ENCODE measurements at regions not wholly inside any gene's neighbourhood (a gene's known extent, or its start where the extent isn't known, plus 50 kb on each side); places are given as distances from the start of the nearest gene placed in this dataset.
"Not testable (repeated sequence)": the region's sequence is repeated elsewhere in the genome, so short reads cannot be mapped to it uniquely, and the experiment has no call there.

DNA sequence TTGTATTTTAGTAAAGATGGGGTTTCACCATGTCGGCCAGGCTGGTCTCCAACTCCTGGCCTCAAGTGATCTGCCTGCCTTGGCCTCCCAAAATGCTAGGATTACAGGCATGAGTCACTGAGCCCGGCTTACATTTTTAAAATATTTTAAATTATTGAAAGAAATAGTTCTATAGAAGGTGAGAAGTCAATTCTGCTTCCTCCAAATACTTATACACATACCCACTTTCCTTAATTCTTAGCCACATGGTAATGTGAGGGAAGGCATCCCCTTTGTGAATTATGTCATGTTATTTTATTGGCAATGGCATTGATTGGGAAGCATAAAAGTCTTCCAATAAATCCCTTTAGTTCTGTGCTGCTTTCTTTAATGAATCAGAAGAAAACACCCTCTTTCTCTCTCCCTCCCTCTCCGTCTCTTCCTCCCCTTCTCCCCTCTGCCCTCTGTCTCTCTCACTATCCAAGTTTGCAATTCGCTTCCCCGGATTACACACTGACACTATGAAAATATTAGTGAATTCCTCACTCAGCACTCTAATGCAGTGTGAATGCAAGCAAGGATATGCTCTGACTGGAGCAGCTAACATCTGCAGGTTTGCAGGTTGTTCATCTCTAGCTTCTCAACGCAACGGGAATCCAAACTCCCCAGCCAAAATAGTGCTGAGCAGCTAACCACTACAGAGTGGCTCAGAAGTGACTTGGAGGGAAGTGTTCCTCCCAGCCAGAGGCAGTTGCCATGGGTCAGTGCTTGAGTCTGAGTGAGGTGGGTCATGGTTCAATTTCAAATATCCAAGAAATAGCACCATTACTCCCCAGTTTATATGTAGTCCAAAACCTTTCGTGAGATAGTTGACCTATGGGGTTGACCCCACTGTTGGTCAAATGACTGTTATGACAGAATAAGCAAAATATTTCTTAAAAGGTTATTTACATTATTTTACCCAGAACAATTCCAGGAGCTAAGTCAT lies 77.8 kb upstream of the CD55 start:
- ATAC-seq, result no peak

DNA sequence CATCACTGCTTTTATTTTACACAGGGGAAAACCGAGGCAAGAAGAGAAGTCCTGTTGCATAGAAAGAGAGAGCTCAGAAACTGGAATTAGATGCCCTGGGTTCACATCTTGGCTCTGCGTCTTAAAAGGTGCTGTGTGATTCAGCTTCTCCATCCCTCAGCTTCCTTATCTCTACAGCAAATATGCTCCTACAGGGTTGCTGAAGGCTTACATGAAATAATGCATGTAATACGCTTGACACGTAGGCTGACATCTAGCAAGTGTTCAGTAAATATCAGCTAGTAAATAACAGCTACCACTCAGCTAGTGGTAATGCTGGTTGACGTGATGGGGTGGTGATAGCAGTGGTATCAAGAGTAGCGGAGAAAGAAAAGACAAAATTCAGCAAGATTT lies 77.1 kb upstream of the CD55 start:
- ATAC-seq, result no peak

DNA sequence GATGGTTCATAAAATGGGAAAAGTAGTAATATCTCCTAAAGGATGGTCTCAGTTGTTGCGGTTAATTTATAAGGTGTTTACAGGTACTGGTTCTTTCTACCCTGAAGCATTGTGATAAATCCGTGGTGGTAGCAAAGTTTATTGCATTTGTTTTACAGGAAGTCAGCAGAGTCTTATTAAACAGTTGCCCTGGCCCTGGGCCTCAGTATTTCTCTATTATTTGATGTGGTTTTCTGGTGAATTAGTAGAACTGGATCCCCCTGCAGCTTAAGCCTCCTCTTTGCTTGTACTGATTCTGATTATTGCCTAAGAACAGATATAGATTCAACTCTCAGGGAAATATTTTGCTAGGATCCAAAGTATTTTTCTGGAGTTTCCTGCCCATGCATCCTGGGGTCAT lies 76.4 kb upstream of the CD55 start:
- no peak for ATAC-seq

DNA sequence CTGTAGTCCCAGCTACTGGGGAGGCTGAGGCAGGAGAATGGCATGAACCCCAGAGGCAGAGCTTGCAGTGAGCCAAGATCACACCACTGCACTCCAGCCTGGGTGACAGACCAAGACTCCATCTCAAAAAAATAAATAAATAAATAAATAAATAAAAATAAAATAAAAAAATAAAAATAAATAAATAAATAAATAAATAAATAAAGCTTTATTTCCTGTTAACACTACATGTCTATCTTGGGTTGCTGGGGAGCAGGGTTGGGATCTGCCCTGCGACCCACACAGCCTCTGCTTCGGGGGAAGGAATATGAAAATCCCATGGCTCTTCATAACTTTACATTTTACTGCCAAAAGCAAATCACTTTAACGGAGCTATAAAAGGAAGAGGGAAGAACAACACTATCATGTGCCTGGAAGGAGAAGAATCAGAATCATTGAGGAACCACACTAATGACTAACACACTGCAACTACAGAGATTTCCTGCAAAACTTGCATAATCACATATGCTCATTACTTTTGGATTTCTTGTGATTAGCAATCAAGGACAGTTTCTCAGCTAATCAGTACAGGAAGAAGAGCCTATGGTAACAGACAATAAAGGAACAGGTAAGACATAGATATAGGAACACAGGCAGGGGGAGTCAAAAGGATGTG lies 72.8 kb upstream of the CD55 start:
- ATAC-seq, result peak; percentile 59

DNA sequence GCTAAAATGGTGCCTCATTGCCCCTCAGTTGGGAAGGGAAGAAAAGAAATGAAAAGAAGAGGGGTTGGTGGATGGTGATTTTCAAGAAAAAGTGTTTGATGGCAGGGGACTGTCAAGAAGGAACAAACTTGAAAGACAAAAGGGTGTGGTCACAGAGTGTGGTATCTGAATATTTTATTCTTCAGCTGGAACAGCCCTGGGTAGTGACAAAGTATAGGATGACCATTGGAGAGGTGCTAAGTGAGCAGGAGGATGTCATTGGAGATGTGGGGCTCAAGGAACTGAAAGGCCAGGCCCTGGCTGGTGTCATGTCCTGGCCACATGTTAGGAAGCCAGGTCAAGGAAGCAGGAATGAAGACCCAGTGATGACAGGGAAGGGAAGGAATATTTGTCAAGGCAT lies 71.0 kb upstream of the CD55 start:
- ATAC-seq, result no peak

DNA sequence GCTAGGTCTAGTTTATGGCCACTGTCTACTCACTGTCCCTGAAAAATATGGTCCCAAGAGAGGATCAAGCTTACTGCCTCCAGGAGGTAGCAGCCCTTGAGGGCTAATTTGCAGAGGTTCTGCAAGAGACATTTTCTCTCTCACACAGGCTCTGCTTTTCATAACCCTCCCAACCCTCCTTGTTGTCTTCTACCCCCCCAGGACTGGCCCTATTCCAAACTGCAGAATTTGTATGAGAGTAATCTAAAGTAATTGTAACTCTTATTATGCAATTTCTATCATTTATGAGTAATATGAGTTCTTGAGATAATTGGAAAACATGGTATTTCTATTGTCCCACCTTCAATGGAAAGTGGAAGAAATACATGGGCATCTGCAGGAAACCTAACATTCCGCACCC lies 70.4 kb upstream of the CD55 start:
- ATAC-seq, result no peak

DNA sequence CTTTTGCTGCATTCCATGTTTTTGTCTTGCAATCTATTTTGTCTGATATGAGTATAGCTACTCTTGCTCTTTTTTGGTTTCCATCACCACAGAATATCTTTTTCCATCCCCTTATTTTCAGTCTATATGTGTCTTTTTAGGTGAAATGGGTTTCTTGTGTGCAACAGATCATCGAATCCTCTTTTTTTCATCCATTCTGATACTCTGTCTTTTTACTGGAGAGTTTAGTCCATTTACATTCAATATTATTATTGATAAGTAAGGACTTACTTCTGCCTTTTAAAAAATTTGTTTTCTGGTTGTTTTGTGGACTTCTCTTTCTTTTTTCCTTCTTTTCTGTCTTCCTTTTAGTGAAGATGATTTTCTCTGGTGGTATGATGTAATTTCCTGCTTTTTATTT lies 64.6 kb upstream of the CD55 start:
- no peak for ATAC-seq

DNA sequence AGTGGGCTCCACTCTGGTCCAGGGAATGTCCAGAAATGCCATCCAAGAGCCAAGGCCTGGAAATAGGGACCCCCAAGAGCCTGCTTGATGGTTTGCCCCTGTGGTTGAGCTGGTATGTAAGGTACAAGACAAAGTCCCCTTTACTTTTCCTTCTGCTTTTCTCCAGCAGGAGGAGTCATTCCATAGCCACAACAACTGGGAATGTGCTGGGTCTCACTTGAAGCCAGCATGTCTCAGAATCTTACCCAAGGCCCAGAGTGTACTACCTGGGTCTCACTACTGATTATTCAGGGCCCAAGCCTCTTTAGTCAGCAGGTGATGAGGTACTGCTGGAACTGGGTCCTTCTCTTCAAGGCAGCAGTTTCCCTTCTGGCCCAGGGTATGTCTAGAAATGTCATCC lies 62.1 kb upstream of the CD55 start:
- peak; percentile 56 for ATAC-seq

DNA sequence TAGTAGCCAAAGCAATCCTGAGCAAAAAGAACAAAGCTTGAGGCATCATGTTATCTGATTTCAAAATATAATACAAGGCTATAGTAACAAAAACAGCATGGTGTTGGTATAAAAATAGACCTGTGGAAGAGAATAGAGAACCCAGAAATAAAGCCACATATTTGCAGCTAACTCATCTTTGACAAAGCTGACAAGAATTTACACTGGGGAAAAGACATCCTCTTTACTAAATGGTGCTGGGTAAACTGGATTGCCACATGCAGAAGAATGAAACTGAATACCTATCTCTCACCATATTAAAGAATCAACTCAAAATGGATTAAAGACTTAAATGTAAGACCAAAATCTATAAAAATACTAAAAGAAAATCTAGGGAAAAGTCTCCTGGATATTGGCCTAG lies 59.5 kb upstream of the CD55 start:
- ATAC-seq, result no peak

DNA sequence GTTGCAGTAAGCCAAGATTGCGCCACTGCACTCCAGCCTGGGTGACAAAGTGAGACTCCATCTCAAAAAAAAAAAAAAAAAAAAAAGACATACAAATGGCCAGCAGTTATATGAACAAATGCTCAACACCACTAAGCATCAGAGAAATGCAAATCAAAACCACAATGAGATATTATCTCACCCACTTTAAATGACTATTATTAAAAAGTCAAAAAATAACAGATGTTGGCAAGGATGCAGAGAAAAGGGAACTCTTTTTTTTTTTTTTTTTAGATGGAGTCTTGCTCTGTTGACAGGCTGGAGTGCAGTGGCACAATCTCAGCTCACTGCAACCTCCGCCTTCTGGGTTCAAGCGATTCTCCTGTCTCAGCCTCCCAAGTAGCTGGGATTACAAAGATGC lies 58.6 kb upstream of the CD55 start:
- ATAC-seq, result not testable (repeated sequence)

DNA sequence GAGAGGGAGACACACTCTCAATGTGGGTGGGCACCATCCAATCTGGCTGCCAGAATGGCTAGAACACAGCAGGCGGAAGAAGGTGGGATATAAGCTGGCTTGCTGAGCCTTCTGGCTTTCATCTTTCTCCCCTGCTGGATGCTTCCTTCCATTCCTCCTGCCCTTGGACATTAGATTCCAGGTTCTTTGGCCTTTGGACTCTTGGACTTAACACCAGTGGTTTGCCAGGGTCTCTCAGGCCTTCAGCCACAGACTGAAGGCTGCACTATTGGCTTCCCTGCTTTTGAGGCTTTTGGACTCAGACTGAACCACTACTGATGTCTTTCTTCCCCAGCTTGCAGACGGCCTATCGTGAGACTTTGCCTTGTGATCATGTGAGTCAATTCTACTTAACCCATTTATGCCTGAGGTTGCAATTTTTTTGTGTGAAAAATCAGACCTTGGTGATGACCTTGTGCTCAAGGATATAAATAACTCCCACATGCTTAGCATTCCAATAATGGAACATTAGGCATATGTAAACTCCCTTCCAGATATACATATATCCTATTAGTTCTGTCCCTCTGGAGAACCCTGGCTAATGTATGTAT lies 56.7 kb upstream of the CD55 start:
- no peak for ATAC-seq

DNA sequence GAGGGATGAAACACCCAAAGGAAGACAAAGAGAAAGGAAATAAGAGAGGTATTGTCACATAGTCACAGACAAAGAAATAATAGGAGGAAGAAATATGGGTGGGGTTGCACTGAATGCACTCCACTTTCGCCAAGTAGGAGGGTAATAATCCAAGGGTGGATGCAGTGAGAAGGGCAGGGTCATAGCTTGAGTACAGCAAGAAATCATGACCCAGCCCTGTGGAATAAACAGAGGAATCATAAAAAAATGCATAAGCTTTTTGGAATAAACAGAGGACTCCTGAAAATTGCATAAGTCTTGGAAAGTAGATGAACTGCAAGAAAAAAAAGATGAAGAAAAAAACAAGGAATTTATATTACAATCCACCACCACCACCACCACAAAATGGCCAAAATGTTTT lies 53.1 kb upstream of the CD55 start:
- peak; percentile 43 for ATAC-seq

DNA sequence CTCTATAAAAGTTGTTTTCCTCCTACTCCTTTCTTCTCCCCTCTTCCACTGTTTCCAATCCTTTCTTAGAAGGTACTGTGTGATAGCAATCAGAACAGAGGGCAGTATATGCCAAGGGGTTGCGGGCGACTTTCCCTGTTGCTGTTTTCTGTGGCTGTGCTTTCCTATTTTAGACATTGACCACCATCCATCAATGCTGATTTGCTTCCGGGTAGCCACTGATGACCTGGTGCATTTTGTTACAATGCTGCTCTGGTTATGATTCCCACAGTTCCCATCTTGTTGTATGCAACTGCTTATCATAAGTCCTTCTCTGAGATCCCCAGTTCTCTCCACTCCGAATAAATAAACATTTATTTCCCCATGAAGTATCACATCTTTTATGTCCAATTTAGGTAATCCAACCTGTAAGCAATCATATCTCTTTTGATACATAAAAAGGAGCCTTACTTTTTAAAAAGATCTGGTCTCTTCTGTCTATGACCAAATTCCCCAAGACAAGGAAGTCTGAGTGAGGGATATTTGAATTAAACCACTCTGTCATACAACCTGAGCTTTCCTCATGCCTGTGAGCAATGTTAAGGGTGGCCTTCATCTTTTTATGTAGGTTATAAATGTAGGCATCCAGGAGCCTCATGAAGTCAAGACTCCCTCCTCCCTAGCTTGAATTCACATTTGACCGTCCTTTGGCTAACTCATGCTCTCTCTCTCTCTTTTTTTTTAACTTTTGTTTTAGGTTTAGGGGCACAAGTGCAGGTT lies 52.5 kb upstream of the CD55 start:
- no peak for ATAC-seq
